Vagina (tissue), 2 donors: ENCODE measurements at regions not wholly inside any gene's neighbourhood (a gene's known extent, or its start where the extent isn't known, plus 50 kb on each side); places are given as distances from the start of the nearest gene placed in this dataset.

Experiments
- POLR2A ChIP-seq, 2 donors: fragments of 450-650 bp; IDR thresholded peaks; one replicate each; pipeline ENCODE4 v1.6.1; 2017; ENCODE audit warnings: antibody characterized with exemption in 2 of 2, mild to moderate bottlenecking in 2 of 2, moderate library complexity in 2 of 2
- POLR2AphosphoS5 ChIP-seq, 2 donors: sonication (generic); formaldehyde crosslinking; IDR thresholded peaks; one replicate each; pipeline ENCODE4 v1.9.0; 2017; ENCODE audit warnings: antibody characterized with exemption in 2 of 2, mild to moderate bottlenecking in 2 of 2, low read depth in 1 of 2; ENCODE audit not compliant: insufficient read depth in 1 of 2
- TF ChIP-seq, protein P1 (sequence below), 3 experiments: fragments of 450-650 bp in 2 of 3; fragments of 200-600 bp in 1 of 3; sonication (generic) in 1 of 3; IDR thresholded peaks; one replicate each; pipeline ENCODE4 v1.5.1; 2017 to 2019; ENCODE audit warnings: antibody characterized with exemption in 3 of 3, mild to moderate bottlenecking in 2 of 3, moderate library complexity in 2 of 3

DNA sequence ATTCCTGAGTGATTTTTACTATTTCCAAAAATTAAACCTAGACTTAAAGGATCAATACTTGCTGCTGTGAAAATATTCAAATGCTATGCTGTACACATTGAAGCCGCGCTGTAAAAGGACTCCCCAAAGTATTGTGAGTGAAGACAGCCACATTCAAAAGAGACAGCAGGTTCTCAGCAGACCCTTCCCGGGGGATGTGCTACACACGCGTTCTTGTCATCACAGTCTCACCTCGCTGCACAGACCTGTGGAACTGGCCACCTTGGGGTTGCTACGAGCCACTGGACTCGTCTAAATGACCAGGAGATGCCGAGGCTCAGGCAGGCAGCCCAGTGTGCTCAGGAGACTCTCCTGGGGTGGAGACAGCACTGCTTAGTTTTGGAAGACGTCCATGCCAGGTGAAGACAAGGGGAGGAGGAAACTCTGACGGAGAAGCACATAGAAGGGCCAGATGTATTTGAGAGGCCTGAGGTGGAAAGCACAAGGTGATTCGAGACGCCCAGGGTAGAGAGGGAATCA, 367.7 kb upstream of the SHH start:
- TF ChIP-seq POLR2A (IDR thresholded peaks at IDR 0.05), result no peak
- TF ChIP-seq, protein P1, sequence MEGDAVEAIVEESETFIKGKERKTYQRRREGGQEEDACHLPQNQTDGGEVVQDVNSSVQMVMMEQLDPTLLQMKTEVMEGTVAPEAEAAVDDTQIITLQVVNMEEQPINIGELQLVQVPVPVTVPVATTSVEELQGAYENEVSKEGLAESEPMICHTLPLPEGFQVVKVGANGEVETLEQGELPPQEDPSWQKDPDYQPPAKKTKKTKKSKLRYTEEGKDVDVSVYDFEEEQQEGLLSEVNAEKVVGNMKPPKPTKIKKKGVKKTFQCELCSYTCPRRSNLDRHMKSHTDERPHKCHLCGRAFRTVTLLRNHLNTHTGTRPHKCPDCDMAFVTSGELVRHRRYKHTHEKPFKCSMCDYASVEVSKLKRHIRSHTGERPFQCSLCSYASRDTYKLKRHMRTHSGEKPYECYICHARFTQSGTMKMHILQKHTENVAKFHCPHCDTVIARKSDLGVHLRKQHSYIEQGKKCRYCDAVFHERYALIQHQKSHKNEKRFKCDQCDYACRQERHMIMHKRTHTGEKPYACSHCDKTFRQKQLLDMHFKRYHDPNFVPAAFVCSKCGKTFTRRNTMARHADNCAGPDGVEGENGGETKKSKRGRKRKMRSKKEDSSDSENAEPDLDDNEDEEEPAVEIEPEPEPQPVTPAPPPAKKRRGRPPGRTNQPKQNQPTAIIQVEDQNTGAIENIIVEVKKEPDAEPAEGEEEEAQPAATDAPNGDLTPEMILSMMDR (IDR thresholded peaks at IDR 0.05), result no peak
- TF ChIP-seq POLR2AphosphoS5 (IDR thresholded peaks at IDR 0.05; ENCODE audit: insufficient read depth in 1 of 2, low read depth in 1 of 2), result no peak
